K562 (cell line): ENCODE measurements at regions not wholly inside any gene's neighbourhood (a gene's known extent, or its start where the extent isn't known, plus 50 kb on each side); places are given as distances from the start of the nearest gene placed in this dataset.

Source experiments
- EGR1 ChIP-seq: fragments of 450-650 bp; conservative IDR thresholded peaks from 2 replicates; pipeline ENCODE4 v1.6.1; 2017; ENCODE audit warnings: mild to moderate bottlenecking
- MYNN ChIP-seq, 2 experiments: sonication (generic); formaldehyde crosslinking in 1 of 2; IDR thresholded peaks; 2 replicates each; pipeline versions ENCODE4 v1.5.0 to v1.6.1; 2016 to 2020; ENCODE audit warnings: antibody characterized with exemption in 1 of 2, missing genetic modification reagents in 1 of 2
- NFYB ChIP-seq: IDR thresholded peaks from 2 replicates; pipeline ENCODE4 v1.6.1; 2011; ENCODE audit warnings: mild to moderate bottlenecking, moderate library complexity; ENCODE audit not compliant: insufficient read length; ENCODE audit errors: extremely low read depth
- NR2C2 ChIP-seq, 2 experiments: fragments of 200-800 bp in 1 of 2; sonication (Bioruptor generic) in 1 of 2; sonication (generic) in 1 of 2; formaldehyde crosslinking in 1 of 2; IDR thresholded peaks; 2 replicates each; pipeline versions ENCODE4 v1.6.1 to v1.8.0; 2016 to 2022; ENCODE audit warnings: mild to moderate bottlenecking in 1 of 2, missing compliant biosample characterization in 1 of 2, missing genetic modification characterization in 1 of 2, missing genetic modification reagents in 1 of 2
- SMC3 ChIP-seq: conservative IDR thresholded peaks from 2 replicates; pipeline ENCODE4 v1.6.1; 2011; ENCODE audit warnings: low read depth, low read length, improper control_type of control experiment; ENCODE audit not compliant: insufficient read depth
- TGIF2 ChIP-seq: sonication (generic); formaldehyde crosslinking; IDR thresholded peaks from 2 replicates; pipeline ENCODE4 v1.8.1; 2022; ENCODE audit warnings: mild to moderate bottlenecking, missing genetic modification reagents, moderate library complexity
- ZNF133 ChIP-seq: fragments of 250-450 bp; sonication (Bioruptor Pico); IDR thresholded peaks from 2 replicates; pipeline ENCODE4 v1.4.0; 2020; ENCODE audit warnings: mild to moderate bottlenecking
- ZNF717 ChIP-seq: fragments of 250-450 bp; sonication (Bioruptor Pico); IDR thresholded peaks from 2 replicates; pipeline ENCODE4 v1.5.0; 2021
- TF ChIP-seq, protein P1 (sequence below), 2 experiments: fragments of 450-650 bp; IDR thresholded peaks; 2 replicates each; pipeline ENCODE4 v1.6.1; 2016; ENCODE audit warnings: mild to moderate bottlenecking in 2 of 2, borderline replicate concordance in 1 of 2, low read depth in 1 of 2, moderate library complexity in 1 of 2
- TF ChIP-seq, protein P2 (sequence below): sonication (generic); formaldehyde crosslinking; IDR thresholded peaks from 2 replicates; pipeline ENCODE4 v1.8.1; 2023; ENCODE audit warnings: mild to moderate bottlenecking, missing genetic modification reagents
- TF ChIP-seq, protein P3 (sequence below): IDR thresholded peaks from 2 replicates; pipeline ENCODE4 v1.6.1; 2011; ENCODE audit warnings: borderline replicate concordance, low read depth, mild to moderate bottlenecking, moderate library complexity, low read length; ENCODE audit not compliant: insufficient read depth, poor library complexity, severe bottlenecking
- TF ChIP-seq, protein P4 (sequence below): sonication (generic); formaldehyde crosslinking; IDR thresholded peaks from 2 replicates; pipeline ENCODE4 v1.8.0; 2022; ENCODE audit warnings: missing genetic modification reagents, mild to moderate bottlenecking, moderate library complexity, borderline replicate concordance

DNA sequence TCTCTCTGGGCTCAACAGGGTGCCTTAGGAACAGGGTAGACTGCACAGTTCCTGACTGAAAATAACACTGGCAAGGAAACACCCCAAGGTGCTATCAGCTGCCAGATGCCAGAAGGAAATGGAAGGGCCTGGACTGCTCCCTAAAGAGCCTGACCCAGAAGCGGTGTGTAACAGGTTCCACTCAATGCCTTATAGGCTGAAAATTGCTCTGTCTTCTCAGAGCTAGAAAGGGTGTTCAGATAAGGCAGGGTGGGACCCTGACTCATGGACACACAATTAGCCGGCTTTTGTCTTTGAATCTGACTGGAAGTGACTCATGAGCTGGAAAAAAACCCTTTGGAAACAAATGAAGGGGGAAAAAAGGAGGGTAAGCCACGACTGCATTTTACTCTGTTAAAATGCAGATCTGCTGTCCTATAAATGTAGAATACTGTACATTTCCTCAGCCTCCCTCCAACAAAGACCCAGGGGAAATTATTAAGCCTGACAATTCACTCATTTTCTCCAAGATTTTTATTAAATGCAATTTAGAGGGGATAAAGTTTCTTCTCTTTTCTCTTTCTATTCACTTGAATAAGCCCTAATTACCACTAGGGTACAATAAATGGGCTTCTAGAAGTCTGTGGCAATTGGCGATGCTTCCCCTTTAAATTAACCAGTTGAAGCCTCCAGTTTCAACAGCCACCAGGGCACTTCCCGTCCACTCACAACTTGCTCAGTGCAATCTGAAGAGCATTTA is 160.2 kb upstream of the TBL1XR1 start (continued):
- TF ChIP-seq, protein P1, sequence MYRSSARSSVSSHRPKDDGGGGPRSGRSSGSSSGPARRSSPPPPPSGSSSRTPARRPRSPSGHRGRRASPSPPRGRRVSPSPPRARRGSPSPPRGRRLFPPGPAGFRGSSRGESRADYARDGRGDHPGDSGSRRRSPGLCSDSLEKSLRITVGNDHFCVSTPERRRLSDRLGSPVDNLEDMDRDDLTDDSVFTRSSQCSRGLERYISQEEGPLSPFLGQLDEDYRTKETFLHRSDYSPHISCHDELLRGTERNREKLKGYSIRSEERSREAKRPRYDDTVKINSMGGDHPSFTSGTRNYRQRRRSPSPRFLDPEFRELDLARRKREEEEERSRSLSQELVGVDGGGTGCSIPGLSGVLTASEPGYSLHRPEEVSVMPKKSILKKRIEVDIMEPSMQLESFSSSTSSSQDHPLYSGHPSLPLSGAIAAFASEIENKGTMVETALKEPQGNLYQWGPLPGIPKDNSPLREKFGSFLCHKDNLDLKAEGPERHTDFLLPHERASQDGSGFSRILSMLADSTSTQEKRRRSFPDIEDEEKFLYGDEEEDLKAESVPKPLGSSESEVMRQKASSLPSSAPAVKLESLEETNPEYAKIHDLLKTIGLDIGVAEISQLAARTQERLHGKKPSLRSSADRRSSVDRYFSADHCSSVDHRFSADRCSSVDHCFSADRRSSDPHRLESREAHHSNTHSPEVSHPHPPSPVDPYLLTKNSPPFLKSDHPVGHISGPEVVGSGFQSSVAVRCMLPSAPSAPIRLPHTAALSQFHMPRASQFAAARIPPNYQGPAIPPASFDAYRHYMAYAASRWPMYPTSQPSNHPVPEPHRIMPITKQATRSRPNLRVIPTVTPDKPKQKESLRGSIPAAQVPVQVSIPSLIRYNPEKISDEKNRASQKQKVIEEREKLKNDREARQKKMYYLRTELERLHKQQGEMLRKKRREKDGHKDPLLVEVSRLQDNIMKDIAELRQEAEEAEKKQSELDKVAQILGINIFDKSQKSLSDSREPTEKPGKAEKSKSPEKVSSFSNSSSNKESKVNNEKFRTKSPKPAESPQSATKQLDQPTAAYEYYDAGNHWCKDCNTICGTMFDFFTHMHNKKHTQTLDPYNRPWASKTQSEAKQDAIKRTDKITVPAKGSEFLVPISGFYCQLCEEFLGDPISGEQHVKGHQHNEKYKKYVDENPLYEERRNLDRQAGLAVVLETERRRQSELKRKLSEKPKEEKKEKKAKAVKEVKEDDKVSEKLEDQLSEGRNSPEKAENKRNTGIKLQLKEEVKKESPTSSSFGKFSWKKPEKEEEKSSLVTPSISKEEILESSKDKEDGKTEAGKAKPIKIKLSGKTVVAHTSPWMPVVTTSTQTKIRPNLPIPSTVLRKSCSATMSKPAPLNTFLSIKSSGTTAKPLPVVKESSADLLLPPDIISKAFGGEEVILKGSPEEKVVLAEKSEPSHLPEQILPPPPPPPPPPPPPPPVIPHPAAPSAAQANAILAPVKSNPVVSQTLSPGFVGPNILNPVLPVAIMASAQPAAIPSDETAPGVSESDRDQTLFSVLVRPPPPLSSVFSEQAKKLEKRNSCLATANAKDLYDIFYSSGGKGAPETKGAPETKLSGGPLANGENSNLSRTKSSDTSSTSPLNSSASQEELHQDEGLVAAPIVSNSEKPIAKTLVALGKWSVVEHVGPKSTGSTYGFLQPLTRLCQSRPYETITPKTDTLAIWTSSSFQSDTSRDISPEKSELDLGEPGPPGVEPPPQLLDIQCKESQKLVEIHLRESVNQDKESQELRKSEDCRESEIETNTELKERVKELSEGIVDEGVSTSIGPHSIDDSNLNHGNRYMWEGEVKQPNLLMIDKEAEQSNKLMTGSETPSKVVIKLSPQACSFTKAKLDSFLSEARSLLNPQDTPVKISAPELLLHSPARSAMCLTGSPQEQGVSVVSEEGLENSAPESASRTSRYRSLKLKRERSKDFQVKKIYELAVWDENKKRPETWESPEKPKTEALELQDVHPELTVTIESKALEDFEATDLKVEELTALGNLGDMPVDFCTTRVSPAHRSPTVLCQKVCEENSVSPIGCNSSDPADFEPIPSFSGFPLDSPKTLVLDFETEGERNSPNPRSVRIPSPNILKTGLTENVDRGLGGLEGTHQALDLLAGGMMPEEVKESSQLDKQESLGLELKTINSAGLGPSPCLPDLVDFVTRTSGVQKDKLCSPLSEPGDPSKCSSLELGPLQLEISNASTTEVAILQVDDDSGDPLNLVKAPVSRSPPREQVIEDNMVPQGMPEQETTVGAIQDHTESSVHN (IDR thresholded peaks at IDR 0.05; ENCODE audit: borderline replicate concordance in 1 of 2, low read depth in 1 of 2): no peak; a peak in 1 of 4 replicates
- TF ChIP-seq SMC3 (peak; percentile 25; the same call in 1 of the 2 replicates), ZNF717 (no peak), NFYB (no peak), MYNN (IDR thresholded peaks at IDR 0.05) (peak; percentile 67; the same call in 1 of the 2 replicates), MYNN (CRISPR knock-in tag; IDR thresholded peaks at IDR 0.05) (no peak), ZNF133 (CRISPR knock-in tag) (no peak), EGR1 (no peak), TGIF2 (CRISPR knock-in tag) (no peak), NR2C2 (CRISPR knock-in tag; IDR thresholded peaks at IDR 0.05) (no peak), NR2C2 (tag; IDR thresholded peaks at IDR 0.05) (no peak)
- TF ChIP-seq, protein P2, sequence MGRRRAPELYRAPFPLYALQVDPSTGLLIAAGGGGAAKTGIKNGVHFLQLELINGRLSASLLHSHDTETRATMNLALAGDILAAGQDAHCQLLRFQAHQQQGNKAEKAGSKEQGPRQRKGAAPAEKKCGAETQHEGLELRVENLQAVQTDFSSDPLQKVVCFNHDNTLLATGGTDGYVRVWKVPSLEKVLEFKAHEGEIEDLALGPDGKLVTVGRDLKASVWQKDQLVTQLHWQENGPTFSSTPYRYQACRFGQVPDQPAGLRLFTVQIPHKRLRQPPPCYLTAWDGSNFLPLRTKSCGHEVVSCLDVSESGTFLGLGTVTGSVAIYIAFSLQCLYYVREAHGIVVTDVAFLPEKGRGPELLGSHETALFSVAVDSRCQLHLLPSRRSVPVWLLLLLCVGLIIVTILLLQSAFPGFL: no peak
- TF ChIP-seq, protein P3, sequence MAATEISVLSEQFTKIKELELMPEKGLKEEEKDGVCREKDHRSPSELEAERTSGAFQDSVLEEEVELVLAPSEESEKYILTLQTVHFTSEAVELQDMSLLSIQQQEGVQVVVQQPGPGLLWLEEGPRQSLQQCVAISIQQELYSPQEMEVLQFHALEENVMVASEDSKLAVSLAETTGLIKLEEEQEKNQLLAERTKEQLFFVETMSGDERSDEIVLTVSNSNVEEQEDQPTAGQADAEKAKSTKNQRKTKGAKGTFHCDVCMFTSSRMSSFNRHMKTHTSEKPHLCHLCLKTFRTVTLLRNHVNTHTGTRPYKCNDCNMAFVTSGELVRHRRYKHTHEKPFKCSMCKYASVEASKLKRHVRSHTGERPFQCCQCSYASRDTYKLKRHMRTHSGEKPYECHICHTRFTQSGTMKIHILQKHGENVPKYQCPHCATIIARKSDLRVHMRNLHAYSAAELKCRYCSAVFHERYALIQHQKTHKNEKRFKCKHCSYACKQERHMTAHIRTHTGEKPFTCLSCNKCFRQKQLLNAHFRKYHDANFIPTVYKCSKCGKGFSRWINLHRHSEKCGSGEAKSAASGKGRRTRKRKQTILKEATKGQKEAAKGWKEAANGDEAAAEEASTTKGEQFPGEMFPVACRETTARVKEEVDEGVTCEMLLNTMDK: no peak
- TF ChIP-seq, protein P4, sequence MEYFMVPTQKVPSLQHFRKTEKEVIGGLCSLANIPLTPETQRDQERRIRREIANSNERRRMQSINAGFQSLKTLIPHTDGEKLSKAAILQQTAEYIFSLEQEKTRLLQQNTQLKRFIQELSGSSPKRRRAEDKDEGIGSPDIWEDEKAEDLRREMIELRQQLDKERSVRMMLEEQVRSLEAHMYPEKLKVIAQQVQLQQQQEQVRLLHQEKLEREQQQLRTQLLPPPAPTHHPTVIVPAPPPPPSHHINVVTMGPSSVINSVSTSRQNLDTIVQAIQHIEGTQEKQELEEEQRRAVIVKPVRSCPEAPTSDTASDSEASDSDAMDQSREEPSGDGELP (CRISPR knock-in tag): peak; percentile 63; the same call in 1 of the 2 replicates
